HEK293T (cell line): ENCODE measurements at regions not wholly inside any gene's neighbourhood (a gene's known extent, or its start where the extent isn't known, plus 50 kb on each side); places are given as distances from the start of the nearest gene placed in this dataset.

Experiments
- CTCF ChIA-PET: fragments of 350-600 bp; formaldehyde crosslinking; extraction: SDS; loops from one replicate; lab custom pipeline; 2021; ENCODE audit warnings: antibody characterized with exemption, inconsistent platforms; lab: Yijun Ruan, JAX
- POLR2A ChIA-PET: fragments of 350-600 bp; formaldehyde crosslinking; extraction: SDS; loops from one replicate; lab custom pipeline; 2020; ENCODE audit warnings: antibody characterized with exemption, inconsistent platforms; lab: Yijun Ruan, JAX
- DNase-seq: peaks from one replicate; pipeline ENCODE4 v3.0.0; 2012; ENCODE audit warnings: mixed read lengths; ENCODE audit errors: extremely low spot score
- ARNT ChIP-seq: fragments of 450-650 bp; IDR thresholded peaks from 2 replicates; pipeline ENCODE4 v1.6.1; 2017; ENCODE audit warnings: mild to moderate bottlenecking
- BHLHE40 ChIP-seq: fragments of 450-650 bp; IDR thresholded peaks from 2 replicates; pipeline ENCODE4 v1.6.1; 2016; ENCODE audit warnings: mild to moderate bottlenecking, moderate library complexity, borderline replicate concordance
- CTBP1 ChIP-seq: fragments of 450-650 bp; IDR thresholded peaks from 2 replicates; pipeline ENCODE4 v1.6.1; 2016; ENCODE audit warnings: borderline replicate concordance
- ELF4 ChIP-seq: fragments of 450-650 bp; IDR thresholded peaks from 2 replicates; pipeline ENCODE4 v1.6.1; 2017; ENCODE audit warnings: antibody characterized with exemption
- FOXA1 ChIP-seq: fragments of 450-650 bp; IDR thresholded peaks from 2 replicates; pipeline ENCODE4 v1.6.1; 2016; ENCODE audit warnings: mild to moderate bottlenecking
- FOXK2 ChIP-seq: fragments of 450-650 bp; IDR thresholded peaks from 2 replicates; pipeline ENCODE4 v1.6.1; 2016; ENCODE audit warnings: mild to moderate bottlenecking
- FOXM1 ChIP-seq: fragments of 450-650 bp; IDR thresholded peaks from 2 replicates; pipeline ENCODE4 v1.6.1; 2017; ENCODE audit warnings: mild to moderate bottlenecking, borderline replicate concordance
- HDGF ChIP-seq: fragments of 450-650 bp; IDR thresholded peaks from 2 replicates; pipeline ENCODE4 v1.6.1; 2017; ENCODE audit warnings: antibody characterized with exemption, borderline replicate concordance
- L3MBTL2 ChIP-seq: fragments of 450-650 bp; conservative IDR thresholded peaks from 2 replicates; pipeline ENCODE4 v1.6.1; 2016; ENCODE audit warnings: mild to moderate bottlenecking
- LEF1 ChIP-seq: fragments of 450-650 bp; IDR thresholded peaks from 2 replicates; pipeline ENCODE4 v1.6.1; 2017; ENCODE audit warnings: mild to moderate bottlenecking, borderline replicate concordance
- NFRKB ChIP-seq: fragments of 450-650 bp; IDR thresholded peaks from 2 replicates; pipeline ENCODE4 v1.6.1; 2016; ENCODE audit warnings: mild to moderate bottlenecking, moderate library complexity
- SP1 ChIP-seq: fragments of 450-650 bp; IDR thresholded peaks from 2 replicates; pipeline ENCODE4 v1.6.1; 2017
- SUZ12 ChIP-seq: fragments of 450-650 bp; IDR thresholded peaks from 2 replicates; pipeline ENCODE4 v1.6.1; 2016; ENCODE audit warnings: mild to moderate bottlenecking
- TARDBP ChIP-seq: fragments of 450-650 bp; IDR thresholded peaks from 2 replicates; pipeline ENCODE4 v1.6.1; 2016
- ZNF384 ChIP-seq: fragments of 450-650 bp; IDR thresholded peaks from 2 replicates; pipeline ENCODE4 v1.6.1; 2016
- TF ChIP-seq, protein P1 (sequence below): fragments of 450-650 bp; IDR thresholded peaks from 2 replicates; pipeline ENCODE4 v1.6.1; 2016

DNA sequence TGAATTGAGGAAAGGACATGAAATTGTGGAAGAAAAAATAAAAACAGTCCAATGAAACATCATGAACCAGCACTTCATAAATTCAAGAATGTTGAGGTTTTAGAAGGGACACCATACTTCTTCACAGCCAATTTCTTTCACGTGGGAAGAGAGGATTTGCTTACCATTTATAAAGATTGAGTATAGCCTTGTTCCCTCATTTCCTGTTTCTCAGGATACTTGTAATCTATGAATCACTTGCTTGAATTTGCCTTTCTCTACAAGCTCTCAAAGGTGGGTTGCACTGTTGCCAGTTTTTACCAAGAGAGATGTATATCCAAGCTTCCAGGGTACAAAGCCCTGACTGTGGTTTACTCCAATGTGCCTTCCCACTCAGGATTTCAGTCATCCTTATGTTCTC is 116.1 kb downstream of the DUSP6 start:
- ChIA-PET CTCF (no interaction called here), POLR2A (no interaction called here)
- TF ChIP-seq SUZ12 (no peak), L3MBTL2 (no peak), ARNT (no peak), LEF1 (no peak), SP1 (no peak), FOXK2 (no peak), CTBP1 (no peak), FOXM1 (no peak), BHLHE40 (no peak), FOXA1 (no peak), TARDBP (no peak)
- TF ChIP-seq, protein P1, sequence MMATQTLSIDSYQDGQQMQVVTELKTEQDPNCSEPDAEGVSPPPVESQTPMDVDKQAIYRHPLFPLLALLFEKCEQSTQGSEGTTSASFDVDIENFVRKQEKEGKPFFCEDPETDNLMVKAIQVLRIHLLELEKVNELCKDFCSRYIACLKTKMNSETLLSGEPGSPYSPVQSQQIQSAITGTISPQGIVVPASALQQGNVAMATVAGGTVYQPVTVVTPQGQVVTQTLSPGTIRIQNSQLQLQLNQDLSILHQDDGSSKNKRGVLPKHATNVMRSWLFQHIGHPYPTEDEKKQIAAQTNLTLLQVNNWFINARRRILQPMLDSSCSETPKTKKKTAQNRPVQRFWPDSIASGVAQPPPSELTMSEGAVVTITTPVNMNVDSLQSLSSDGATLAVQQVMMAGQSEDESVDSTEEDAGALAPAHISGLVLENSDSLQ: no peak
- DNase-seq: no peak

DNA sequence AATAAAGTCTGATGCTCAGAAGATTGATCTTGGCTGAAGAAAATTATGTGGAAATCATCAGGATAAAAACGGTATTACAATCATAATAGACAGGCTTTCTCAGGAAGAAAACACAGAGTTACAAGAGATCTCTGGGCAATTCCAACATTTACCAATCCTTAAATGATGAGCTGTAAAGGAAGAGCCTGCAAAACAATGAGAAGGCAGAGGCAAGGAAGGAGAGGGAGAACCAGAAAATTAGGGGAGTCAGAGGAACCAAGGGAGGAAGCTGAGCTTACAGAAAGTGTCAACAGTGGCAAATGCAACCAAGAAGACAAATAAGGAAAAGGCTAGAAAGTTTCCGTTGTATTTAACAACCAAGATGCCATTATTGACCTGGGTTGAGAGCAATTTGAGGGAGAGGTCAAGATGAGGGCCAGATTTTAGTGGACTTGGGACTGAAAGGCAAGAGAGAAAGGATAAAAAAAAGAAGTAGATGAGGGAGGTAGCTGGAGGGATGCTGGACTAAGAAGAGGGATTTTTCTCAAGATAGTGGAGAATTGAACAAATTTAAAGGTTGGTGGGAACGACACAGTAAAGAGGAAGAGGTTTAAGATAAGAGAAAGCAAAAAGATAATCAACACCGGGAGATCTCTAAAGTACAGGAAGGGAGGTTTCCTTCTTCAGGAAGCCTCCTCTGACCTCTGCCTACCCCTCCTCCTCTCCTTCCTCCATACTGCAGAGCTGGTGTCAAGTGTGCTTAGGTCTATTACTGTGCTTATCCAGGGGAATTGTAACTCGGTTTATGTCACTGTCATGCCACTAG is 116.9 kb downstream of the DUSP6 start:
- CTCF ChIA-PET: no interaction called here
- POLR2A ChIA-PET: no interaction called here
- no peak for TF ChIP-seq L3MBTL2
- no peak for TF ChIP-seq SP1
- no peak for TF ChIP-seq NFRKB
- TF ChIP-seq, protein P1: no peak
- TF ChIP-seq BHLHE40: no peak
- no peak for TF ChIP-seq FOXA1
- no peak for TF ChIP-seq TARDBP
- no peak for TF ChIP-seq SUZ12
- no peak for TF ChIP-seq ELF4
- TF ChIP-seq FOXM1: no peak
- TF ChIP-seq HDGF: no peak
- no peak for TF ChIP-seq FOXK2
- TF ChIP-seq CTBP1: no peak
- no peak for TF ChIP-seq ZNF384
- no peak for TF ChIP-seq ARNT
- no peak for TF ChIP-seq LEF1
- DNase-seq: no peak

DNA sequence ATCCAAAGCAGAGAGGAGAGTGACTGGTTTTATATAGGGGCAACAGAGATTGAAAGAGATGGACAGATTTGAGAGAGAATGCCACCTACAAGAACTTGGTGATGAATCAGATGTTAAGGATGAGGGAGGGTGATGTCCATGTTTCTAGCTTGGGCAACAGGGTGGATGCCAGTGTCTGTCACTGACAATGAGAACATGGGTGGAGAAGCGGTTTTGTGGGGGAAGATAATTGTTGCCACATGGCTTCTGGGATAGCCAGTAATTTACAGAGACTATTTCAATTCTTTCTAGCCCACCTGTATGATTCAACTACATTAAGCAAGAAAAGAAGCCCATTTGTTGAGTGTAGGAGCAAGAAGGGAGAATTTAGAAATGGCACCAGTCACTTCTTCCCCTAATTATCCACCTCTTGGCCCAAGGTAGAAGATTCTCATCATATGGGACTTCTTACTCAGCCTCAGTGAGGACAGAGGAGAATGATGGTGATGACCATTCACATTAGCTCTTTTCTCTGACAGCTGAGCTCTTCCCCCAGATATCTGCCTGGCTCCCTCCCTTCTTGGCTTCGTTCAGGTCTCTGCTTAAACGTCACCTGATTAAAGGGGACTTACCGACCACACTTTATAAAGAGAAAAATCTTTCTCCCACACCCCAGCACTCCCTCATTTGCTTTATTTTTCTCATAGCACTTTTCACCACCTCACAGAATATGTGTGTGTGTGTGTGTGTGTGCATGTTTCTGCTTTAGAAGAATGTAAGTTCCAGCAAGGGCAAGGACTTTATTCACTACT is 117.8 kb downstream of the DUSP6 start:
- ChIA-PET CTCF (no interaction called here), POLR2A (no interaction called here)
- no peak for DNase-seq
- TF ChIP-seq CTBP1 (no peak), L3MBTL2 (no peak), LEF1 (no peak), TARDBP (no peak), BHLHE40 (no peak), FOXM1 (no peak), FOXK2 (no peak), ARNT (no peak), SP1 (no peak), FOXA1 (no peak), HDGF (no peak), ELF4 (no peak), NFRKB (no peak), ZNF384 (no peak), SUZ12 (no peak)

DNA sequence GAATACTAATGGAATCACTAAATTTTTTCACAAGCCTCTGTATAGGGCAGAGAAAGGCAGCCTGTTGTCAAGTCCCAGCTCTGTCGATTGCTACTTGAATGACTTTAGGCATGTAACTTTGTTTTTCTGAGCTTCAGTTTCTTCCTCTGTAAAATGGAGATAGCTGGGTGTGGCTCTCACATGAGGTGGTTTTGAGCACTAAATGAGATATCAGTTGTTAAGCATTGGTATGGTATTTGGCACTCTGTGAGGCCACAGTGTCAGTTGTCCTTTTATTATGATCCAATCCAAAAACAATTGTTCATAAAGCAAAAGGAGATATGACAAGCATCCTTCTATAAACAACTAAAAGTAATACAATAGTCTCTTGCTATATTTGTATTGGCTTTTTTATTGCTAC is 120.6 kb downstream of the DUSP6 start:
- POLR2A ChIA-PET: no interaction called here
- no peak for DNase-seq
- CTCF ChIA-PET: no interaction called here
- TF ChIP-seq L3MBTL2: no peak
- no peak for TF ChIP-seq FOXA1
- no peak for TF ChIP-seq BHLHE40
- no peak for TF ChIP-seq SUZ12
- TF ChIP-seq ZNF384: no peak
- no peak for TF ChIP-seq FOXM1
- TF ChIP-seq NFRKB: no peak
- TF ChIP-seq SP1: no peak
- no peak for TF ChIP-seq HDGF

DNA sequence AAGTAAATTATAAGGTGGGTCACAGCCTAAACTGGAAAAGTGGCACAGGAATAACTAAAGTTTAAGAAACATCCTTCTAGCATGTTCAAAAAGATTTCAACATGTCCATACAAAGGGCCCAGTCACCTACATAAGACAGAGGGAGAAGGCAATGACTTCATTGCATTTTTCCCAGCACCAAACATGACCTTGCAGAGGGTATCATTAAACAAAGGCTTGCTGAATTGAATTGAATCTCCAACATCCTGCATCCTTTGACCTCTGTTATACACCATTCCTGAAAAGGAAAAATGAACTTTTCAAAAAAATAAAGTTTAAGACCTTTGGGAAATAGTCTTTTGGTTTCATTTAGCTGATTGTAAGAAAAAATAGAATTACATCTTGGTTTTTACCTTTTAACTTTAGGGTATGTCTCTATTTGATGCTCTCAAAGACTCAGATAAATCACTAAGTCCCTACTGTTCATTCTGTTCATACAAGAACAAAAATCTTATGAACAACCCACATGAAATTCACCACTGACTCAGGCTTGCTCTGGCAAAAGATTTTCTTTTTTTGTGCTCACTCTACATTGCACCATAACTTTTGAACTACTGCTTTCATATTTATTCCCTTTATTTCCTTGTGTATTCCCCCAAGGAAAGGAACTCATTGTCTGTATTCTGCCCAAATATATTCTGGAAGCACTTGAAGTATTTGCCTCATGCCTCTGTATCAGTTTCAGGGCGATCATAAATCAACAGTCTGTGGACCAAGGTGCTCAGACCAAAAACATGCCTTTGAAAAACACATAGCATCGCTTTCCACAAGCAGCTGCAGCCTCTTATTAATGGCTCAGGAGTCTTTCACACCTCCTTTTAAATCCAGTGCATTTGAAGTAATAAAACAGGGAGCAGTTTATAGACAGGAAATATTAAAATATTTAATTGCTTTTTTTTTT is 121.7 kb downstream of the DUSP6 start:
- no peak for TF ChIP-seq ZNF384
- no peak for TF ChIP-seq ARNT
- no peak for TF ChIP-seq FOXA1
- TF ChIP-seq NFRKB: no peak
- CTCF ChIA-PET: no interaction called here
- DNase-seq: no peak
- POLR2A ChIA-PET: no interaction called here

DNA sequence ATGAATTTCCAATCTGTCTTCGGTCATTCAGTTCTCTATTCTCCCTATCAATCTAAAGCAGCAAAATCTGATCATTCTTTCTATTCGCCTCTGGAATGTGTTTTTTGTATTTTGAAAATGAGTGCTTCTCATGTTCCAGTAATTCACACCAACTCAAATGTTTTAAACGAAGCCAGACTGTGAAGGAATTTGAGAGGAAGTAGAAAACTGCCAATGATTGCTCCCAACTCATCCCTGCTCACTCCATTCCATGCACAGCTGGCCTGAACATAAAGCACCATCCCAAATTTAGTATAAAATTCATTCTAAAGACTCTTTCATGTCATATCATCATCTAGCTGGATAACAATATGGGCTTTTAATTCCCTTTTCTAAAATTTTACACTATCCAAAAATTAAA is 123.8 kb downstream of the DUSP6 start:
- TF ChIP-seq SP1 (no peak), ELF4 (no peak), TARDBP (no peak), ZNF384 (no peak), LEF1 (no peak), HDGF (no peak), L3MBTL2 (no peak), FOXK2 (no peak), SUZ12 (no peak), NFRKB (no peak), FOXA1 (no peak), CTBP1 (no peak), BHLHE40 (no peak), ARNT (no peak), FOXM1 (no peak)
- TF ChIP-seq, protein P1: no peak
- CTCF ChIA-PET: no interaction called here
- DNase-seq: no peak
- POLR2A ChIA-PET: no interaction called here
